ENCODE measurements at regions not wholly inside any gene's neighbourhood (a gene's known extent, or its start where the extent isn't known, plus 50 kb on each side); places are given as distances from the start of the nearest gene placed in this dataset.

DNA sequence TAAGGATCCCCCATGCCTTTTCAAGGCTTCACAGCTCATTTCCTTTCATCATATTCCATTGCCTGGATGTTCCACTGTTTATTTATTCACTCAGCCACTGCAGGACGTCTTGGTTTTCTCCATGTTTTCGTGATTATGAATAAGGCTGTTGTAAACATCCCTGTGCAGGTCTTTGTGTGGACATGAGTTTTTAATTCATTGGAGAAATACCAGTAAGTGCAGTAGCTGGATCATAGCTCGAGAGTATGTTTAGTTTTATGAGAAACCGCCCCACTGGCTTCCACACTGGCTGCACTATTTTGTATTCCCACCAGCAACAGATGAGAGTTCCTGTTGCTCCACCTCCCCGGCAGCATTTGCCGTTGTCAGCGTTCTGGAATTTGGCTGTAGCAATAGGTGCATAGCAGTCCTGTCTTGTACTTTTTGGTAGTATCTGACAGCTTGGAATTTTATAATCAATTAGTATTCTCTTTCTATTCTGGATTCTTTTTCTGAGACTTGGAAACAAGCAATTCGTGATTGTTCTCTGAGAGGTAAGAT, 269.9 kb upstream of the PITRM1 start:
- no peaks in the 10 kb centered on the region for H3K4me1 ChIP-seq
- intact Hi-C loops (cut with DNase I): loop anchor here in 1 of 10 donors (10.0 kb wide), 1 partner anchor 192 kb away; no protein-coding TSS in a partner anchor
- H3K4me3 ChIP-seq: no peak overlapping the region
- no peak for ATAC-seq
- no peak for DNase-seq
- 88 to 92% methylated on average over 8 of the region's 8 CpGs for WGBS, 2 donors
- H3K27ac ChIP-seq: no peak overlapping the region
- no peaks in the 10 kb centered on the region for H3K27me3 ChIP-seq
- H3K9me3 ChIP-seq: peaks cover 0 to 18% (median 2%) of the 10 kb centered on the region in 11 donors
- H3K36me3 ChIP-seq: no peaks in the 10 kb centered on the region
- TF ChIP-seq CTCF (IDR thresholded peaks at IDR 0.05): no peak

DNA sequence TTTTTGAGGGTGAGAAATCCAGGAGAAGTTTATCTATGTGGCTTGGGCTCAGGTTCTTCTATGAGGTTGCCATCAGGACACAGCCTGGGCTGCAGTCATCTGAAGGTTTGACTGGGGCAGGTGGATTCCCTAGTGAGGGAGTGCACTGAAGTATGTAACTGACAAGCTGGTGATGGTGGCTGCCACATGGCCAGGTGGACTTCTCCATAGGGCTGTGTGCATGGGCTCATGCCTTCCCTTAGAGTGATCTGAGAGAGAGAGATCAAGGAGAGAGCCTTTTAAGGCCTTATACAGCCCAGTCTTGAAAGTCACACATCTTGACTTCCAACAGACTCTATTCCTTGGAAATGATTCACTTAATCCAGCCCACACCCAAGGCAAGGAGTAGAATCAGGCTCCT, 266.6 kb upstream of the PITRM1 start:
- H3K4me1 ChIP-seq: no peaks in the 10 kb centered on the region
- H3K27ac ChIP-seq: no peak overlapping the region
- TF ChIP-seq CTCF (IDR thresholded peaks at IDR 0.05): no peak
- no peaks in the 10 kb centered on the region for H3K27me3 ChIP-seq
- H3K36me3 ChIP-seq: no peaks in the 10 kb centered on the region
- H3K4me3 ChIP-seq: no peak overlapping the region
- DNase-seq (no peak), ATAC-seq (no peak)
- intact Hi-C loops (cut with DNase I): no loop called here
- peaks cover 0 to 18% (median 2%) of the 10 kb centered on the region in 11 donors for H3K9me3 ChIP-seq

DNA sequence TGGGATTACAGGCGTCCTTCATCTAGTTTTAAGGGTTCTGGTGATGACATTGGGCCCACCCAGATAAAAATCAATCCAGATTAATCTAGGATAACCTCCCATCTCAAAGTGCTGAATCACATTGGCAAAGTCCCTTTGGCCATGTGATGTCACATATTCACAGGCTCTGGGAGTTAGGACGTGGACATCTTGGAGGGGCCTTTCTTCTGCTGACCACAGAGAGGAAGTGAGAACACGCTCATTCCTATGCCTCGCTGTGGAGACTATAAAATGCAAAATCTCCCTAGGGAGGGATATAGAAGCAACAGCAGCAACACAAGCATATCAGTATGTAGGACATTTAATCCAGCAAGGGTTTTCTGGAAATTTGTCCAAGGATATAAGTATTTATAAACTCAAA, 266.0 kb upstream of the PITRM1 start:
- DNase-seq: no peak
- Histone ChIP-seq H3K4me1 (peaks cover 0 to 2% (median 0%) of the 10 kb centered on the region in 9 donors), H3K27me3 (no peaks in the 10 kb centered on the region), H3K27ac (no peak overlapping the region), H3K4me3 (no peak overlapping the region), H3K36me3 (no peaks in the 10 kb centered on the region), H3K9me3 (peaks cover 0 to 18% (median 2%) of the 10 kb centered on the region in 11 donors)
- 88 to 89% methylated on average over 4 of the region's 4 CpGs for WGBS, 2 donors
- no peak for TF ChIP-seq CTCF (IDR thresholded peaks at IDR 0.05)
- no peak for ATAC-seq
- intact Hi-C loops (cut with DNase I): no loop called here

- no peaks in the 10 kb centered on the region for H3K27me3 ChIP-seq
- no peaks in the 10 kb centered on the region for H3K36me3 ChIP-seq
- H3K27ac ChIP-seq: peak overlapping the region in 1 of 10 donors; percentile 43
- intact Hi-C loops (cut with DNase I): no loop called here
- no peak for TF ChIP-seq CTCF (IDR thresholded peaks at IDR 0.05)
- peaks cover 0 to 18% (median 2%) of the 10 kb centered on the region in 11 donors for H3K9me3 ChIP-seq
- H3K4me3 ChIP-seq: no peak overlapping the region
- DNase-seq (no peak), ATAC-seq (peak in 1 of 8 donors; percentile 41)
- peaks cover 0 to 3% (median 0%) of the 10 kb centered on the region in 9 donors for H3K4me1 ChIP-seq
- 60 to 65% methylated on average over 4 of the region's 4 CpGs for WGBS, 2 donors
These were observed 263.1 kb upstream of the PITRM1 start for GRCh38 chr10:3435671-3436070.
